Effector memory CD8-positive, alpha-beta T cell (primary cell): ENCODE measurements at regions not wholly inside any gene's neighbourhood (a gene's known extent, or its start where the extent isn't known, plus 50 kb on each side); places are given as distances from the start of the nearest gene placed in this dataset.

Source experiments
- ATAC-seq: fragments of 150-1000 bp; cut with Tn5 transposase; replicated peaks from 2 replicates; pipeline ENCODE4 v1.10.0; 2021; ENCODE audit warnings: mild to moderate bottlenecking, moderate library complexity
- DNase-seq, 3 experiments: peaks; one replicate each; pipeline ENCODE4 v3.0.0; 2021
- H3K27ac Mint-ChIP-seq, 2 donors: one replicate each; pipeline ENCODE4 v1.8.0; 2022; ENCODE audit warnings: mild to moderate bottlenecking in 2 of 2, mixed read lengths in 2 of 2, moderate library complexity in 2 of 2
- H3K27me3 Mint-ChIP-seq, 2 donors: one replicate each; pipeline ENCODE4 v1.8.0; 2022; ENCODE audit warnings: mixed read lengths in 2 of 2
- H3K36me3 Mint-ChIP-seq: one replicate; pipeline ENCODE4 v1.8.0; 2022; ENCODE audit warnings: mild to moderate bottlenecking, moderate library complexity, mixed read lengths; ENCODE audit not compliant: insufficient read depth
- H3K4me1 Mint-ChIP-seq, 2 donors: one replicate each; pipeline ENCODE4 v1.8.0; 2022; ENCODE audit warnings: low read depth in 2 of 2, mixed read lengths in 2 of 2
- H3K4me3 Mint-ChIP-seq, 2 donors: one replicate each; pipeline ENCODE4 v1.8.0; 2022; ENCODE audit warnings: mild to moderate bottlenecking in 2 of 2, mixed read lengths in 2 of 2, moderate library complexity in 2 of 2
- H3K9me3 Mint-ChIP-seq, 2 donors: one replicate each; pipeline ENCODE4 v1.8.0; 2022; ENCODE audit warnings: mixed read lengths in 2 of 2

DNA sequence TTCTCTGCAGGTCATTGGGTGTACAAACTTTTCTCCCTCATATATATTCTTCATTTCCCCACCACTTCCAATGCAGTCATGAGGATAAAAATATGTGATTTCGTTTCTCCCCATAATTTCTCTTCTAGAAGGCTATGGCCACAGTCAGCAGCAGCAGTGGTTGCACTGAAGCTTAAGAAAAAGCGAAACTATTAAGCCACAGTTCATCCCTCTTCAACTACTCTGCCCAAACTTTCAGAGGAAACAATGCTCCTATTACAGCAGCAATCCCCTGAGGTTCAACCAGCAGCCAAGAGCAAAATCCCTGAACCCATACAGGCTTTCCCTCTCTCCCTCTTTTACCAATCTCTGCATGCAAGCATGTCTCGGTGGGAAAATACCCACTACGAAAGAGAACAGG is 298.6 kb downstream of the DHX15 start:
- H3K9me3 Mint-ChIP-seq = peaks cover 7 to 8% of the 10 kb centered on the region in 2 donors
- ATAC-seq (no peak), DNase-seq (no peak)
- no peaks in the 10 kb centered on the region for H3K36me3 Mint-ChIP-seq
- H3K4me1 Mint-ChIP-seq = no peaks in the 10 kb centered on the region
- H3K27me3 Mint-ChIP-seq = no peaks in the 10 kb centered on the region
- H3K4me3 Mint-ChIP-seq = no peak overlapping the region
- H3K27ac Mint-ChIP-seq = no peak overlapping the region

DNA sequence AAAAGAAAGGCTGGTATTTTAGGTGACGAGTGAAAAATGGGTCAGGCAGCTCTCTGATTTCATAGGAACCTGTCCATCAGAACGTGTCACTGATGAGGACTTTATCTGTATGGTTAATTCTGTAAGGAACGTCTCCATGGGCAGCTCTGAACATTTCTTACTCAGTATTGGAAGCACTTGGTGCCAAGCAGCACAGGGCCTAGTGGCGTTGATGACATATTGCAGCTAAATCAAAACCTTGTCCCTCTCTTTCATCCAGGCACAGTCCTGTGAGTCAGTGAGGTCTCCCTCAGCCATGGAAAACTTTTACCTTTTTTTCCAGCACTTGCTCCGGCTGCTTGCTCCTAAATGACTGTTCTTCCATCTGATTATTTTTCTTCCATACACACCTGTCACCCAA is 301.9 kb downstream of the DHX15 start:
- no peak overlapping the region for H3K4me3 Mint-ChIP-seq

DNA sequence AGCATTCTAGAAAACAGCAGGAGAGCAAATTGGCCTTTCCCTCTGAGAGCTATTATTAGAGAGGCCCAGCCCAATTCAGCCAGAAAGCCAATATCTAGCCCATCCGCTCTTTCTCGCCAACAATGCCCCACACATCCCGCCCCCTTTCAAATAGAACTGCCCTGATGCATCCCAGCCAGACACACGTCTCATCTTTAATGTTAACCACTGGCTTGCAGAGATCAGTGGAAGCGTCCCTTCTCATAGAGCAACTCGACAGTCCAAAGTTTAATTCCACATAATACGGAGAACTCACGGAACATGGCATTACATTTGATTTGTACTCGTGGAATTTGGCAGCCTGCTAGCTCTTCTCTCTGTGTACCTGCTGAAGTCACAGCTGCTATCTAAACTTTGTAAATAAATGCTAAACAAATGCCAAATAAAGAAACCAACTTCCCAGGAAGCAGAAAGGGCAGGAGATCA is 304.4 kb downstream of the DHX15 start:
- no peaks in the 10 kb centered on the region for H3K4me1 Mint-ChIP-seq
- H3K27ac Mint-ChIP-seq = no peak overlapping the region
- no peak for ATAC-seq
- no peaks in the 10 kb centered on the region for H3K36me3 Mint-ChIP-seq
- H3K9me3 Mint-ChIP-seq = peaks cover 10 to 19% of the 10 kb centered on the region in 2 donors
- H3K4me3 Mint-ChIP-seq = no peak overlapping the region
- DNase-seq = no peak
- H3K27me3 Mint-ChIP-seq = peaks cover 0 to 4% of the 10 kb centered on the region in 2 donors

More for the DNA sequence above, 301.9 kb downstream of the DHX15 start:
- H3K36me3 Mint-ChIP-seq = no peaks in the 10 kb centered on the region
- DNase-seq (no peak), ATAC-seq (no peak)
- no peaks in the 10 kb centered on the region for H3K4me1 Mint-ChIP-seq
- peaks cover 0 to 2% of the 10 kb centered on the region in 2 donors for H3K27me3 Mint-ChIP-seq
- no peak overlapping the region for H3K27ac Mint-ChIP-seq
- H3K9me3 Mint-ChIP-seq = peaks cover 8 to 14% of the 10 kb centered on the region in 2 donors

DNA sequence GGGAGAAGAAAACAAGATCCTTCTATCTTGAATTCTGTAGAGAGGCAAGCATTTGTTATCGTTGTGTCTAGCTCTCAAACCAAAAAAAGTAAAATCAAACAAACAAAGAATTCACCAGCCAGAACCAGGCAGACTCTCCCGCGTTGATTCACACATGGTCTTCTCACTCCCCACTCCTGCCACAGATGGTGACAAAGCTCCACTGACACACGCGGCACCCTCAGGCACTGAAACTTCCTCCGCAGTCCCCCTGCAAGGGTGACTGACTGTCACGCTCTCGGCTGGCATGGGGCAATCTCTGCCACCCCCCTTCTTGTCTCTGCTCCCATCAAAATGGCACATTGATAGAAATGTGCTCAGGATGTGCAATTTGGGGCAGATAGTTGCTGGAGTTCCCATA is 304.9 kb downstream of the DHX15 start:
- DNase-seq (no peak), ATAC-seq (no peak)
- peaks cover 0 to 4% of the 10 kb centered on the region in 2 donors for H3K27me3 Mint-ChIP-seq
- H3K9me3 Mint-ChIP-seq = peaks cover 9 to 19% of the 10 kb centered on the region in 2 donors
- no peaks in the 10 kb centered on the region for H3K4me1 Mint-ChIP-seq
- no peak overlapping the region for H3K27ac Mint-ChIP-seq
- no peak overlapping the region for H3K4me3 Mint-ChIP-seq
- H3K36me3 Mint-ChIP-seq = no peaks in the 10 kb centered on the region

DNA sequence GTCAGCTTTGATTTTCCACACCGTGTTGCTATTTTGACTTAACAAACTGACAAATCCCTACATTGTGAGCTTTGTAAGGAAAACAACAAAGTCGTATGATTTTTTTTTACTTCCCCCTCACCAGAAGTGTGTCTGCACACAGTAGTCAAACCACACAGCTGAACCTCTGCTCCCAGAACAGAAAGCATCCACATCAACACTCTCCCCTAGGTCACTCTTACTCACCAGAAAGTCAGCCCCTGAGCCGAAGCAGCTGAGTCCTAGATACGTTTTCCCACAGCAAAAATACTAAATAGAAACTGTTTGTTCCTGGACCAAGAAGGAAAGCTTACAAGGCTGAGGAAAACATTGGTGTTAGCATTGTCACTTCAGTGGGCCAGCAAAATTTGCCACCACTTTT is 305.7 kb downstream of the DHX15 start:
- Mint-ChIP-seq H3K9me3 (peaks cover 11 to 19% of the 10 kb centered on the region in 2 donors), H3K4me1 (no peaks in the 10 kb centered on the region), H3K4me3 (no peak overlapping the region), H3K36me3 (no peaks in the 10 kb centered on the region), H3K27ac (no peak overlapping the region), H3K27me3 (peaks cover 0 to 4% of the 10 kb centered on the region in 2 donors)
- no peak for ATAC-seq
- no peak for DNase-seq

DNA sequence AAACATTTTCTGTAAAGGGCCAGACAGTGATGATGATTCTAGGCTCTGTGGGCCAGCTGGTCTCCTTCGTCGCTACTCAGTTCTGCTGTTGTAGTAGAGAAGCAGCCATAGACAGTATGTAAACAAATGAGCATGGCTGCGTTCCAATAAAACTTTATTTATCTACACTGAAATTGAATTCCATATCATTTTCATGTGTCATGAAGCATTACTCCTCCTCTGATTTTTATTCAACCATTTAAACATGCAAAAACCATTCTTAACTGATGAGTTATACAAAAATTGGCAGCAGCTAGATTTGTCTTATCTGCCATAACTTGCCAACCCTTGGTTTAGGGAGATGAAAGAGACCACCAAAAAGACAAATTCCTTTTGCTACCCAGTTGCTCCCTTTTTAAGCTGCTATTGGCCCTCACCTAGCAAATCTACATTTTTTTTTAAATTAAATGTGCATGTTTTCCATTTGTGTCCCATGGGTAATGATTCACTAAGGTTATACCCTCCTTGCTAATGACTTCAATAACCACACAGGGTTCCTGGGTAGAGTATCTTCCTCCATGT is 309.9 kb downstream of the DHX15 start:
- H3K36me3 Mint-ChIP-seq = no peaks in the 10 kb centered on the region
- no peak overlapping the region for H3K27ac Mint-ChIP-seq
- peaks cover 13 to 18% of the 10 kb centered on the region in 2 donors for H3K9me3 Mint-ChIP-seq
- peaks cover 0 to 4% of the 10 kb centered on the region in 2 donors for H3K27me3 Mint-ChIP-seq
- H3K4me3 Mint-ChIP-seq = no peak overlapping the region
- ATAC-seq = no peak
- no peaks in the 10 kb centered on the region for H3K4me1 Mint-ChIP-seq
- no peak for DNase-seq

DNA sequence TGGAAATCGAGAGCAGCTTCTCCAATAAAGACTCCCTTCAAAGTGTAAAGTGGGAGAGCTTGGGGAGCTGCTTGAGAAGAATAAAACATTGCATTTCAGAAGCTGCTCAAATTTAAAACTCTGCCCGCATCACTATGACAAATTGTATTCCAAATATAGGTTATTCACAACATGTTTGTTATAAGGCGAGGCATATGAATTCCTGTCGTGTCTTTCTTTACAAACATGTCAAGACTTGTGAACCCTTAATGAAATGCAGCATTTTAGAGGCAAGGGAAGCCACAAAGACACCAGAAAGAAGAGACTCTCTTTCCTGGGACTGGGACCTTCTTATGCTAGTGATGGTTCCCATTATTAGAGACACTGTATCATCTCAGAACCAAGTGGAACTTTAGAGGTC is 311.2 kb downstream of the DHX15 start:
- peaks cover 10 to 17% of the 10 kb centered on the region in 2 donors for H3K9me3 Mint-ChIP-seq
- H3K27me3 Mint-ChIP-seq = peaks cover 0 to 4% of the 10 kb centered on the region in 2 donors
- no peak overlapping the region for H3K4me3 Mint-ChIP-seq
- no peaks in the 10 kb centered on the region for H3K36me3 Mint-ChIP-seq
- no peak for ATAC-seq
- DNase-seq = no peak
- no peaks in the 10 kb centered on the region for H3K4me1 Mint-ChIP-seq
- no peak overlapping the region for H3K27ac Mint-ChIP-seq

DNA sequence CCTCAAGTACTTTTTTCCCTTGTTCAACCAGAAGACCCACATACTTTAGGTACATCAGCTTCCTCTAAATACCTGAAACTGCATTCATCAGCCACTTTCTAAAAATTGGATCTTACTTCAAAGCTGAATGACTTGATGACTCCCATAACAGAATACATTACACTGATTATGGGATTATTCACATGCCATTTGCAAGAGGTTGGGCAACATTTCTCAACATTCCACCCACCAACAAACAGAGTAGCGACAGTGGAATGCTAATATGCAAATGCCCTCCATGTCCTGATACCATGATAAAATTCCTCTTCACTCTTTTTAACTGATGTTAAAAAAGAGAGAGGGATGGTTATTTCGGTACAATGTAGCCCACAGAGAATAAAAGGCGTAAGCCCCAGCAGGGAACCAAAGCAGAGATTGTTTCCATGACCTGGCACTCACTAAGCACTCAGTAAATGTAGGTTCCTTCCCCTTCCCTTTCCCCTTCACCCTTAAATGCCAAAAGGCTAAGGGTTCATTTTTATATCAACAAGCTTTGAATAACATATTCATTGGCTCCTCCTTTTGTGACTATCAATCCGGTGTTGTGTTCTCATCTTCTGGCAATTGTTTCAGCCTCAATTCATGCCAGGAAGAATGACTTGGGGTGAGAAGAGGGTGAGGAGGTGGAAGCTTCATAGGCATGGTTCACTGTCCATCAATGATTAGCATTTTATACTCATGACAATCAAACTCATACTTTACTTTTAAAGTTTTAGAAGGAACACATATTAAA is 317.2 kb downstream of the DHX15 start:
- Mint-ChIP-seq H3K27ac (no peak overlapping the region), H3K36me3 (no peaks in the 10 kb centered on the region)

DNA sequence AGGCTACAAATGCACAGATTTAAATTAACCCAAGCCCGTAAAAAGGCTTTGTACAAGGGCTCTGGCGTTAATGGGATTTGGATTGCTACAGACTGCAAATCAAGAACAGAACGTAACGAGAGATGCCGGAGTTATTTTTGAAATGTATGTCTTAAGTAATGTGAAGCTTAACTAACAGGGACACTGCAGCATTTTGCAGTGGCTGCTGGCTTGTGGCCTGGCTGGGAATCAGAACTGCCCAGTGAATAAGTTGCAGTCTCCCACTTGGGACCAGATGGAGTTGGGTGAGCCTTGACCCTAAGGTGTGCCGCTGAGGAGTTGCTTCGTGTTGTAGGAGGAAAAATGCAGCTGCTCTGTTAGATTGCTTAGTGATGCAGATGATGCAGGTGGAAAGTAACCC is 318.4 kb downstream of the DHX15 start:
- ATAC-seq = no peak
- no peak for DNase-seq
- no peaks in the 10 kb centered on the region for H3K36me3 Mint-ChIP-seq
- H3K4me1 Mint-ChIP-seq = no peaks in the 10 kb centered on the region
- peaks cover 6 to 10% of the 10 kb centered on the region in 2 donors for H3K9me3 Mint-ChIP-seq
- H3K27me3 Mint-ChIP-seq = no peaks in the 10 kb centered on the region
- no peak overlapping the region for H3K4me3 Mint-ChIP-seq
- no peak overlapping the region for H3K27ac Mint-ChIP-seq

More for the DNA sequence above, 317.2 kb downstream of the DHX15 start:
- DNase-seq (no peak), ATAC-seq (no peak)
- no peak overlapping the region for H3K4me3 Mint-ChIP-seq
- peaks cover 2 to 14% of the 10 kb centered on the region in 2 donors for H3K9me3 Mint-ChIP-seq
- H3K27me3 Mint-ChIP-seq = no peaks in the 10 kb centered on the region
- no peaks in the 10 kb centered on the region for H3K4me1 Mint-ChIP-seq

DNA sequence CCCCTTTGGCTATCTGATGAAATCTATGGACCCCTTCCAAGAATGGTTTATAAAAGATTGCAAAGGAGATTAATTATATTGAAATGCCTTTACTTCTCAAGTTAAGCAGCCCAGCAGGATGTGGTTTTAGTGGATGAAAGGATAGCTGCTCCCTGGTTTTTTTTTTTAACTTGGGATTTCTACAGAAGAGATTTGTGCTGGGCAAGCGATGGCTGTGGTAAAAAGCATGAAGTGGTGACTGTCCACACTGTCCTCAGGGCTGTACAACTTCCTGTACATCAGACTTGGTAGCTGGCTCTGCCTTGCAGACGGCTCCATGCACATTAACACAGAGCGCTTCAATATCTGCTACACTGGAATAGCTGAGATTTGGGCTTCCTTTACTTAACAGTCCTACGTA is 321.7 kb downstream of the DHX15 start:
- Mint-ChIP-seq H3K4me1 (no peaks in the 10 kb centered on the region), H3K9me3 (peaks cover 6 to 10% of the 10 kb centered on the region in 2 donors), H3K4me3 (no peak overlapping the region), H3K27me3 (no peaks in the 10 kb centered on the region), H3K27ac (no peak overlapping the region), H3K36me3 (no peaks in the 10 kb centered on the region)
- DNase-seq (no peak), ATAC-seq (no peak)

DNA sequence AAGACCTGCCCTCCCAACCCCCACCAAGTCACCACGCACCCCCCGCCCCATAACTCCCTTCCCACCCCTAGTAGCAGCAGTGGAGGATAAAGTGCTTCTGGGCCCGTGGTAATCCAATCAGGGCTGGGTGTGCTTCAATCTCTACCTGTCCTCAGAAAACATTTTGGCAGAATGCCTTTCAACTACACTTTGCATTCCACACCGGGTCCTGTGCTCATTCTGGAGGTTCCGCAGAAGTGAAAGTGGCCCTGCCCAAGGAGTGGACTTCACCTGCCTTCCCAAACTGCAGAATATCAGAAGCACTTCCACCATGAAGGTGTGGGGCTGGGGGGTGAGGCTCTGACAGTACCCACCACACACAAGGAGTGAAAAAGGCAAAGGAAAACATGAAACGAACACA is 322.3 kb downstream of the DHX15 start:
- H3K27me3 Mint-ChIP-seq = no peaks in the 10 kb centered on the region
- H3K4me3 Mint-ChIP-seq = no peak overlapping the region
- DNase-seq (no peak), ATAC-seq (no peak)
- no peaks in the 10 kb centered on the region for H3K36me3 Mint-ChIP-seq
- H3K9me3 Mint-ChIP-seq = peaks cover 6 to 10% of the 10 kb centered on the region in 2 donors
- H3K4me1 Mint-ChIP-seq = no peaks in the 10 kb centered on the region
- no peak overlapping the region for H3K27ac Mint-ChIP-seq

DNA sequence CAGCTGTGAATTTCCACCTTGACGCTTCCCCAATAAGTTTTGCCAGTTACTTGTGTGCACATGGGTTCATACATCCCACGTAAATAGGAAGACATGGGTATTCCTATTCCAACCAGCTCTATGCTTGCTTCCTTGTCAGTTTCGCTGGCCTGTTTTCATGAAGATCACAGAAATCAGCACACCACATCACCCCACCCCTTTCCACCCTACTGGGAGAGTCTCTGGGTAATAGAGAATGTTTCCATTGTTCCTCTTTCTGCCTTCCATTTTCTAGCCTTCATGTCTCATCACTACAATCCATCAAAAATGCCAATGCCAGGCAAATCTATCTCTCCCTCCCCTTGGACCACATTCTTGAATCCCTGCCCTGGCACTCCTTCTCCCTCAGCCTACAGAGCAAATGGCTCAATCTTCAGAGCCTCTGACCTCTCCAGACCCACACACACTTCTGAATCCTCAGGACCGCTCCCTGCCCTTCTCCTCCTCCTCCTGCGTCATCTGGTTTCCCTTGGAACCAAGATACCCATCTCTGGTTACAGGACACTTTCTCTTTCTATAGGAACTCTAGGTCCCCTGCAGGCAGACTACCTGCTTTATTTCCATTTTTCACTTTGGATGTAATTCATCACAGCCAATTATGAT is 323.3 kb downstream of the DHX15 start:
- Mint-ChIP-seq H3K27ac (no peak overlapping the region), H3K9me3 (peaks cover 0 to 6% of the 10 kb centered on the region in 2 donors), H3K36me3 (no peaks in the 10 kb centered on the region)

DNA sequence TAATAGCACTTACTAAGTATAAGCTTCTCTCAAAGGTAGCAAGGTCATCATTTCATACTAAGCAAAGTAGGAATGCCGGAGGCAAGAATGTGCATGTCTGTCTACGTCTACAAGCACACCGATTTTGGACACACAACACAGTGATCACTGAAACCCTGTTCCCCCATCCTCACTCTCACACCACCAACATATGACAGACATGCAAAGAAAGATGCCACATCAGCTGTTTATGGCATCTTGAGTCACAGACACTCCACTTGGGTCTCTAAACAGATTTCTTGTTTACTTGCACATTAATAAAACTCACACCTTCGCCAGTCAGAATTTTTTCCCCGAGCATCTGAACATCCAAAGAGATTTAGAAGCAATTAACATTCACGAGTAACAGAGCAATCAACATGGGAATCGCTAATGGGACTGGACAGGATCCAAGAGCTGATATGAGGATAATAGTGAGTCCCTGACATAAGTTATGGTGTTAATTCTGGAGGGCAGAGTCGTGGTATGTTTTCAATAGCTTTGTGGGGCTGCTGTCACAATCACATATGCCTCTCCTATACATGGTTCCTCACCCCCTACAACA is 324.1 kb downstream of the DHX15 start:
- H3K9me3 Mint-ChIP-seq = peaks cover 0 to 4% of the 10 kb centered on the region in 2 donors
- no peaks in the 10 kb centered on the region for H3K4me1 Mint-ChIP-seq
- H3K36me3 Mint-ChIP-seq = no peaks in the 10 kb centered on the region
- H3K4me3 Mint-ChIP-seq = no peak overlapping the region
- no peak overlapping the region for H3K27ac Mint-ChIP-seq
- DNase-seq (no peak), ATAC-seq (no peak)
- H3K27me3 Mint-ChIP-seq = no peaks in the 10 kb centered on the region

More for the DNA sequence above, 323.3 kb downstream of the DHX15 start:
- DNase-seq = no peak
- H3K4me1 Mint-ChIP-seq = no peaks in the 10 kb centered on the region
- ATAC-seq = no peak
- no peaks in the 10 kb centered on the region for H3K27me3 Mint-ChIP-seq
- no peak overlapping the region for H3K4me3 Mint-ChIP-seq
